A673 (cell line): ENCODE measurements at regions not wholly inside any gene's neighbourhood (a gene's known extent, or its start where the extent isn't known, plus 50 kb on each side); places are given as distances from the start of the nearest gene placed in this dataset.

Source experiments
- CTCF ChIP-seq: fragments of 300-800, 200-600 bp; sonication (generic); conservative IDR thresholded peaks from 2 replicates; pipeline ENCODE4 v1.5.1; 2017; ENCODE audit warnings: low read depth, mild to moderate bottlenecking, antibody characterized with exemption, low read length, moderate library complexity, mixed read lengths
- EZH2 ChIP-seq: fragments of 200-600 bp; sonication (generic); IDR thresholded peaks from 2 replicates; pipeline ENCODE4 v1.6.1; 2017; ENCODE audit warnings: borderline replicate concordance, low read depth, mild to moderate bottlenecking, mixed read lengths, antibody characterized with exemption, low read length; ENCODE audit not compliant: poor library complexity, severe bottlenecking

GRCh38 chr3:141669434-141669833 is 68.7 kb upstream of the RNF7 start:
- TF ChIP-seq CTCF (no peak), EZH2 (no peak)
